HL-60 (cell line): ENCODE measurements at regions not wholly inside any gene's neighbourhood (a gene's known extent, or its start where the extent isn't known, plus 50 kb on each side); places are given as distances from the start of the nearest gene placed in this dataset.

Experiments
- DNase-seq, 2 experiments: peaks; one replicate each; pipeline ENCODE4 v3.0.0-alpha.2; 2010 to 2020; ENCODE audit warnings: low read depth in 1 of 2, low spot score in 1 of 2
- H3K27ac ChIP-seq: fragments of 250-450 bp; sonication (Bioruptor Pico); replicated peaks from 2 replicates; pipeline ENCODE4 v1.5.1; 2020; ENCODE audit warnings: mild to moderate bottlenecking, moderate library complexity
- H3K27me3 ChIP-seq: fragments of 250-450 bp; sonication (Bioruptor Pico); 2 replicates; pipeline ENCODE4 v1.5.1; 2021; ENCODE audit warnings: mild to moderate bottlenecking, moderate library complexity; ENCODE audit not compliant: insufficient read depth, poor library complexity, severe bottlenecking
- H3K4me3 ChIP-seq: replicated peaks from 2 replicates; pipeline ENCODE4 v1.5.1; 2011; ENCODE audit warnings: mild to moderate bottlenecking, control low read depth, low read length; ENCODE audit not compliant: insufficient read depth
- GABPA ChIP-seq: IDR thresholded peaks from 2 replicates; pipeline ENCODE4 v1.6.1; 2012; ENCODE audit warnings: low read depth
- POLR2AphosphoS5 ChIP-seq: IDR thresholded peaks from 2 replicates; pipeline ENCODE4 v1.6.1; 2012; ENCODE audit warnings: low read depth
- REST ChIP-seq: IDR thresholded peaks from 2 replicates; pipeline ENCODE4 v1.6.1; 2012; ENCODE audit warnings: low read depth; ENCODE audit not compliant: insufficient replicate concordance
- SPI1 ChIP-seq: IDR thresholded peaks from 2 replicates; pipeline ENCODE4 v1.6.1; 2012; ENCODE audit warnings: low read depth, mild to moderate bottlenecking, borderline replicate concordance
- TF ChIP-seq, protein P1 (sequence below): IDR thresholded peaks from one replicate; pipeline ENCODE4 v1.5.1; 2011; ENCODE audit warnings: low read length, control low read depth, inconsistent platforms; ENCODE audit not compliant: insufficient read depth

DNA sequence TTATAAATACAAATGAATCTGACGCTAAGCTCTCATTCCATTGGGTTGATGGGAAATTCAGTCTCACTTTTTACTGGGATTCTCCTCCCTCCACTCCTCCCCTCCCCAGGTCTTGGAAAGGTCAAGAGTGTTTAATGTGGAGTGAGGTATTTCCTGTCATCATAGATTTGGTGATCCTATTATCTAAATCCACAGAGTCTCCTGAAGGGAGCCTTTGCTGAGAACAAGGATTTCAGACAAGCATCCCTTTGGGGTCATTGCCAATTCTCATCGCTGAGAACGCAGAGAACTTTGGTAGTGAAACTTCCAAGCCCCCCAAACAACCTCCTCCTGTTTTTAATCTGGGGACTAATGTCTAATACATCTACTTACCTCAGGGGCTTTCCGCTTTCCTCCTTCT is 297.9 kb downstream of the OTOL1 start:
- TF ChIP-seq SPI1, result no peak
- TF ChIP-seq GABPA, result no peak
- TF ChIP-seq REST, result no peak
- no peak for TF ChIP-seq POLR2AphosphoS5
- TF ChIP-seq, protein P1, sequence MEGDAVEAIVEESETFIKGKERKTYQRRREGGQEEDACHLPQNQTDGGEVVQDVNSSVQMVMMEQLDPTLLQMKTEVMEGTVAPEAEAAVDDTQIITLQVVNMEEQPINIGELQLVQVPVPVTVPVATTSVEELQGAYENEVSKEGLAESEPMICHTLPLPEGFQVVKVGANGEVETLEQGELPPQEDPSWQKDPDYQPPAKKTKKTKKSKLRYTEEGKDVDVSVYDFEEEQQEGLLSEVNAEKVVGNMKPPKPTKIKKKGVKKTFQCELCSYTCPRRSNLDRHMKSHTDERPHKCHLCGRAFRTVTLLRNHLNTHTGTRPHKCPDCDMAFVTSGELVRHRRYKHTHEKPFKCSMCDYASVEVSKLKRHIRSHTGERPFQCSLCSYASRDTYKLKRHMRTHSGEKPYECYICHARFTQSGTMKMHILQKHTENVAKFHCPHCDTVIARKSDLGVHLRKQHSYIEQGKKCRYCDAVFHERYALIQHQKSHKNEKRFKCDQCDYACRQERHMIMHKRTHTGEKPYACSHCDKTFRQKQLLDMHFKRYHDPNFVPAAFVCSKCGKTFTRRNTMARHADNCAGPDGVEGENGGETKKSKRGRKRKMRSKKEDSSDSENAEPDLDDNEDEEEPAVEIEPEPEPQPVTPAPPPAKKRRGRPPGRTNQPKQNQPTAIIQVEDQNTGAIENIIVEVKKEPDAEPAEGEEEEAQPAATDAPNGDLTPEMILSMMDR, result no peak
- H3K27me3 ChIP-seq, result no peaks in the 10 kb centered on the region
- no peak for DNase-seq
- H3K4me3 ChIP-seq, result no peak overlapping the region
- no peak overlapping the region for H3K27ac ChIP-seq

- Histone ChIP-seq H3K27ac (no peak overlapping the region), H3K4me3 (no peak overlapping the region), H3K27me3 (no peaks in the 10 kb centered on the region)
- no peak for TF ChIP-seq POLR2AphosphoS5
- no peak for TF ChIP-seq GABPA
- TF ChIP-seq, protein P1, result no peak
- TF ChIP-seq SPI1, result no peak
- TF ChIP-seq REST, result no peak
- DNase-seq, result no peak
Measured at GRCh38 chr3:161796312-161796711, 299.7 kb downstream of the OTOL1 start.

- H3K27ac ChIP-seq, result no peak overlapping the region
- DNase-seq, result no peak
- TF ChIP-seq POLR2AphosphoS5 (no peak), SPI1 (peak; percentile 63; the same call in 1 of the 2 replicates)
- no peaks in the 10 kb centered on the region for H3K27me3 ChIP-seq
- no peak overlapping the region for H3K4me3 ChIP-seq
Measured at GRCh38 chr3:161796780-161797179, 300.2 kb downstream of the OTOL1 start.

GRCh38 chr3:161798016-161798415 is 301.4 kb downstream of the OTOL1 start:
- DNase-seq, result no peak
- no peak overlapping the region for H3K27ac ChIP-seq
- no peak overlapping the region for H3K4me3 ChIP-seq
- TF ChIP-seq REST, result no peak
- TF ChIP-seq, protein P1, result no peak
- TF ChIP-seq GABPA, result no peak
- no peak for TF ChIP-seq POLR2AphosphoS5
- TF ChIP-seq SPI1, result no peak
- no peaks in the 10 kb centered on the region for H3K27me3 ChIP-seq
